ENCODE measurements at regions not wholly inside any gene's neighbourhood (a gene's known extent, or its start where the extent isn't known, plus 50 kb on each side); places are given as distances from the start of the nearest gene placed in this dataset.

DNA sequence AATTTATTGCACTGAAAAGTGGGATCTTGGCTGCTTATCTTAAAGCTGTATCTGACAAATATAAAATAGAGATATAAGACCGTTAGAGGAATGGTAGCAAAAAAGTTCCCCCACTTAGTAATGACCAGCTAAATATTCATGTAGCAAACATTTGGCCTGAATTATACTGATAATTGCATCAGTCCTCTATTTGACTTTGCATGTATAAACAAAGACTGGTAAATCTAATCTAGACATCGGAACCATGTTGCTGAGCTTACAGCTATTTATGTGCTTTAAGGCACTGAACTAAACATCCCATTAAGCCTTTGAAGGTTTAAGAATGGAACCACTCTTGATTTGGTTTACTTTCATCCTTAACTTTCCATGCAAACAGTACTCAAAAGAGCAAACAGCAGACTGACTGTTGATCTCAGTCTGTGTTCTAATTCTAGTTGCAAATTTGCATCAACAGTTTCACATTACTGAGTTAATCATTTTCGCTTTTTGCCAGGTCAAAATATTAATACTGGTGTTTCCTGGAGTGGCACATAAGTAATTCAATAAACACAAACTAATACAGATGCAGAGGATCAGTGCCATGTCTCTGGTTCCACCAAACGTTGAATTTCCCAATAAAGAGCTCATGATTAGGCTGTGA, 203.5 kb upstream of the HTR2A start:
- H3K27me3 Mint-ChIP-seq (ENCODE audit: low read depth) = no peaks in the 10 kb centered on the region
- peaks cover 7% of the 10 kb centered on the region for H3K9me3 Mint-ChIP-seq
- TF ChIP-seq, protein P1, sequence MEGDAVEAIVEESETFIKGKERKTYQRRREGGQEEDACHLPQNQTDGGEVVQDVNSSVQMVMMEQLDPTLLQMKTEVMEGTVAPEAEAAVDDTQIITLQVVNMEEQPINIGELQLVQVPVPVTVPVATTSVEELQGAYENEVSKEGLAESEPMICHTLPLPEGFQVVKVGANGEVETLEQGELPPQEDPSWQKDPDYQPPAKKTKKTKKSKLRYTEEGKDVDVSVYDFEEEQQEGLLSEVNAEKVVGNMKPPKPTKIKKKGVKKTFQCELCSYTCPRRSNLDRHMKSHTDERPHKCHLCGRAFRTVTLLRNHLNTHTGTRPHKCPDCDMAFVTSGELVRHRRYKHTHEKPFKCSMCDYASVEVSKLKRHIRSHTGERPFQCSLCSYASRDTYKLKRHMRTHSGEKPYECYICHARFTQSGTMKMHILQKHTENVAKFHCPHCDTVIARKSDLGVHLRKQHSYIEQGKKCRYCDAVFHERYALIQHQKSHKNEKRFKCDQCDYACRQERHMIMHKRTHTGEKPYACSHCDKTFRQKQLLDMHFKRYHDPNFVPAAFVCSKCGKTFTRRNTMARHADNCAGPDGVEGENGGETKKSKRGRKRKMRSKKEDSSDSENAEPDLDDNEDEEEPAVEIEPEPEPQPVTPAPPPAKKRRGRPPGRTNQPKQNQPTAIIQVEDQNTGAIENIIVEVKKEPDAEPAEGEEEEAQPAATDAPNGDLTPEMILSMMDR (conservative IDR thresholded peaks at IDR 0.05) = no peak
- no peak overlapping the region for H3K4me3 Mint-ChIP-seq
- no peak overlapping the region for H3K27ac Mint-ChIP-seq (ENCODE audit: unreplicated experiment)
- no peaks in the 10 kb centered on the region for H3K4me1 Mint-ChIP-seq
- no peak for DNase-seq (ENCODE audit: low read depth, low spot score)
- no peaks in the 10 kb centered on the region for H3K36me3 Mint-ChIP-seq (ENCODE audit: low read depth)

GRCh38 chr13:47094734-47095434, 198.0 kb upstream of the HTR2A start:
- Mint-ChIP-seq H3K36me3 (ENCODE audit: low read depth) (no peaks in the 10 kb centered on the region), H3K9me3 (no peaks in the 10 kb centered on the region), H3K4me1 (no peaks in the 10 kb centered on the region), H3K27ac (ENCODE audit: unreplicated experiment) (no peak overlapping the region), H3K27me3 (ENCODE audit: low read depth) (no peaks in the 10 kb centered on the region), H3K4me3 (no peak overlapping the region)
- DNase-seq (ENCODE audit: low read depth, low spot score) = no peak
- TF ChIP-seq, protein P1 (conservative IDR thresholded peaks at IDR 0.05) = no peak

DNA sequence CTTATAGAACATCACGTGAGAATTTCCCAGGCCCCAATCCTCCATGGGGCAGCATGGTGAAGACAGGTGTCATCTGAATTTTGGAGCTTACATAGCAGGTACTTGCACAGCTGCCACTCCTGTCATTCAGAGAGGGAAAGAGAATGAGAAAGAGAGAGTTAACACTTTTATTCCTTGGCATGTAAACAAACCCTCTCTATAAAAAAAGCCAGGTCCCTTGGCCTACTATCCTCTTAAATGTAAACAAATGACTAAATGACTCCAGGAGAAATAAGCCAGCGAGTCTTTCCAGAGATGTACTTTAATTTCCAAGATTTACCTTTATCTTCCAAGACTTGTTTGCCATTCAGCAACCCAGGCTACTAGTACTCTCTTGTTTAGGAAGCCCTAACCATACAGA, 195.3 kb upstream of the HTR2A start:
- no peaks in the 10 kb centered on the region for H3K27me3 Mint-ChIP-seq (ENCODE audit: low read depth)
- no peaks in the 10 kb centered on the region for H3K36me3 Mint-ChIP-seq (ENCODE audit: low read depth)
- no peaks in the 10 kb centered on the region for H3K4me1 Mint-ChIP-seq
- no peak for DNase-seq (ENCODE audit: low read depth, low spot score)
- TF ChIP-seq, protein P1 (conservative IDR thresholded peaks at IDR 0.05) = no peak
- H3K4me3 Mint-ChIP-seq = no peak overlapping the region
- H3K27ac Mint-ChIP-seq (ENCODE audit: unreplicated experiment) = no peak overlapping the region
- no peaks in the 10 kb centered on the region for H3K9me3 Mint-ChIP-seq

GRCh38 chr13:47087841-47088240, 191.0 kb upstream of the HTR2A start:
- H3K4me3 Mint-ChIP-seq = no peak overlapping the region
- H3K9me3 Mint-ChIP-seq = no peaks in the 10 kb centered on the region
- H3K27me3 Mint-ChIP-seq (ENCODE audit: low read depth) = no peaks in the 10 kb centered on the region
- DNase-seq (ENCODE audit: low read depth, low spot score) = no peak
- TF ChIP-seq, protein P1 (conservative IDR thresholded peaks at IDR 0.05) = no peak
- no peaks in the 10 kb centered on the region for H3K36me3 Mint-ChIP-seq (ENCODE audit: low read depth)
- H3K27ac Mint-ChIP-seq (ENCODE audit: unreplicated experiment) = no peak overlapping the region
- H3K4me1 Mint-ChIP-seq = no peaks in the 10 kb centered on the region

GRCh38 chr13:47087241-47087640, 190.4 kb upstream of the HTR2A start:
- no peaks in the 10 kb centered on the region for H3K36me3 Mint-ChIP-seq (ENCODE audit: low read depth)
- TF ChIP-seq, protein P1 (conservative IDR thresholded peaks at IDR 0.05) = no peak
- no peaks in the 10 kb centered on the region for H3K9me3 Mint-ChIP-seq
- H3K4me1 Mint-ChIP-seq = no peaks in the 10 kb centered on the region
- no peak overlapping the region for H3K27ac Mint-ChIP-seq (ENCODE audit: unreplicated experiment)
- no peak overlapping the region for H3K4me3 Mint-ChIP-seq
- no peaks in the 10 kb centered on the region for H3K27me3 Mint-ChIP-seq (ENCODE audit: low read depth)
- DNase-seq (ENCODE audit: low read depth, low spot score) = no peak

All from neural crest cell (in vitro differentiated cells).